Stimulated activated CD4-positive, alpha-beta T cell treated with anti-CD3 and anti-CD28 coated beads, Interleukin-2, amount 100 ng/mL, for 48 hours (primary cell): ENCODE measurements at regions not wholly inside any gene's neighbourhood (a gene's known extent, or its start where the extent isn't known, plus 50 kb on each side); places are given as distances from the start of the nearest gene placed in this dataset.

Experiments
- DNase-seq, 2 donors: peaks; one replicate each; pipeline ENCODE4 v3.0.0-alpha.2; 2020

GRCh38 chr9:28882529-28882928 lies 1309.2 kb upstream of the C9orf72 start:
- DNase-seq: no peak

GRCh38 chr9:28883234-28883633 lies 1310.0 kb upstream of the C9orf72 start:
- no peak for DNase-seq

- no peak for DNase-seq
Observed at GRCh38 chr9:28887188-28887884, 1314.1 kb upstream of the C9orf72 start.

GRCh38 chr9:28888806-28889205 lies 1315.5 kb upstream of the C9orf72 start:
- DNase-seq: no peak

- no peak for DNase-seq
Observed at GRCh38 chr9:28892538-28892937, 1319.3 kb upstream of the C9orf72 start.

GRCh38 chr9:28899267-28899666 lies 1326.0 kb upstream of the C9orf72 start:
- DNase-seq: no peak

GRCh38 chr9:28899926-28900325 lies 1326.6 kb upstream of the C9orf72 start:
- DNase-seq: no peak

- no peak for DNase-seq
Observed at GRCh38 chr9:28900406-28900805, 1327.1 kb upstream of the C9orf72 start.

- DNase-seq: no peak
Observed at GRCh38 chr9:28909526-28909925, 1336.2 kb upstream of the C9orf72 start.

- no peak for DNase-seq
Observed at GRCh38 chr9:28912621-28913020, 1339.3 kb upstream of the C9orf72 start.

- DNase-seq: no peak
Observed at GRCh38 chr9:28915202-28915930, 1342.1 kb upstream of the C9orf72 start.

- DNase-seq: no peak
Observed at GRCh38 chr9:28916348-28916747, 1343.1 kb upstream of the C9orf72 start.

GRCh38 chr9:28921857-28922500 lies 1348.7 kb upstream of the C9orf72 start:
- no peak for DNase-seq

GRCh38 chr9:28922891-28923290 lies 1349.6 kb upstream of the C9orf72 start:
- DNase-seq: no peak

- no peak for DNase-seq
Observed at GRCh38 chr9:28923351-28923750, 1350.1 kb upstream of the C9orf72 start.

- DNase-seq: no peak
Observed at GRCh38 chr9:28925157-28925556, 1351.9 kb upstream of the C9orf72 start.

- no peak for DNase-seq
Observed at GRCh38 chr9:28926306-28926705, 1353.0 kb upstream of the C9orf72 start.

GRCh38 chr9:28927691-28928090 lies 1354.4 kb upstream of the C9orf72 start:
- DNase-seq: no peak

- DNase-seq: no peak
Observed at GRCh38 chr9:28929433-28929832, 1356.2 kb upstream of the C9orf72 start.

GRCh38 chr9:28930766-28931165 lies 1357.5 kb upstream of the C9orf72 start:
- DNase-seq: no peak

- DNase-seq: no peak
Observed at GRCh38 chr9:28934111-28934510, 1360.8 kb upstream of the C9orf72 start.

- DNase-seq: no peak
Observed at GRCh38 chr9:28938981-28939380, 1365.7 kb upstream of the C9orf72 start.

GRCh38 chr9:28941856-28942255 lies 1368.6 kb upstream of the C9orf72 start:
- DNase-seq: no peak

GRCh38 chr9:28942941-28943340 lies 1369.7 kb upstream of the C9orf72 start:
- DNase-seq: no peak
